ENCODE measurements at regions not wholly inside any gene's neighbourhood (a gene's known extent, or its start where the extent isn't known, plus 50 kb on each side); places are given as distances from the start of the nearest gene placed in this dataset.
"Not testable (repeated sequence)": the region's sequence is repeated elsewhere in the genome, so short reads cannot be mapped to it uniquely, and the experiment has no call there.

GRCh38 chr3:51599638-51600037 lies 61.1 kb downstream of the RAD54L2 start:
- not testable (repeated sequence) for TF ChIP-seq CTCF (conservative IDR thresholded peaks at IDR 0.05; ENCODE audit: low read depth in 2 of 2); POLR2AphosphoS5 (IDR thresholded peaks at IDR 0.05; ENCODE audit: low read depth); EZH2 (IDR thresholded peaks at IDR 0.05; ENCODE audit: low read depth, unreplicated experiment); REST (IDR thresholded peaks at IDR 0.05; ENCODE audit: unreplicated experiment)

All from GM23338 (cell line).